Body of pancreas (tissue), 4 donors: ENCODE measurements at regions not wholly inside any gene's neighbourhood (a gene's known extent, or its start where the extent isn't known, plus 50 kb on each side); places are given as distances from the start of the nearest gene placed in this dataset.

ENCODE experiments used
- CTCF ChIP-seq, 7 experiments: fragments of 450-650 bp in 4 of 7; fragments of 200-600 bp in 3 of 7; sonication (generic) in 3 of 7; IDR thresholded peaks; one replicate each; pipeline ENCODE4 v1.5.1; 2016 to 2019; ENCODE audit warnings: antibody characterized with exemption in 7 of 7
- POLR2A ChIP-seq, 3 donors: fragments of 450-650 bp; IDR thresholded peaks; one replicate each; pipeline ENCODE4 v1.6.1; 2016; ENCODE audit warnings: antibody characterized with exemption in 3 of 3, mild to moderate bottlenecking in 2 of 3

- TF ChIP-seq POLR2A (IDR thresholded peaks at IDR 0.05) = no peak
- TF ChIP-seq CTCF (IDR thresholded peaks at IDR 0.05) = no peak
Observed at GRCh38 chr1:115505148-115505571, 136.6 kb upstream of the VANGL1 start.
